ENCODE measurements at regions not wholly inside any gene's neighbourhood (a gene's known extent, or its start where the extent isn't known, plus 50 kb on each side); places are given as distances from the start of the nearest gene placed in this dataset.

- TF ChIP-seq CTCF (conservative IDR thresholded peaks at IDR 0.05 in 1 of 2, IDR thresholded peaks at IDR 0.05 in 1 of 2; ENCODE audit: low read depth in 1 of 2, low read length in 2 of 2) (peak; percentile 24 to 33), EZH2 (IDR thresholded peaks at IDR 0.05; ENCODE audit: low read length, missing control alignments) (no peak)
These were observed 99.9 kb upstream of the TLE4 start for GRCh38 chr9:79471580-79472543.
